GM12878 (cell line): ENCODE measurements at regions not wholly inside any gene's neighbourhood (a gene's known extent, or its start where the extent isn't known, plus 50 kb on each side); places are given as distances from the start of the nearest gene placed in this dataset.

Source experiments
- ATAC-seq: fragments of 200-7000 bp; cut with Tn5 transposase; 3 replicates; pipeline ENCODE4 v1.9.1; 2020; ENCODE audit warnings: mild to moderate bottlenecking, moderate library complexity
- BruUV-seq: library from RNA; stranded (reverse); fragments of 400-500 nt; replicated peaks from 2 replicates; lab custom pipeline; 2021; lab: Mats Ljungman, UMichigan
- CTCF ChIA-PET: fragments of 300-600 bp; sonication (Branson Sonifier 250); formaldehyde crosslinking; extraction: SDS; loops from one replicate; lab custom pipeline; 2021; ENCODE audit warnings: inconsistent platforms; lab: Yijun Ruan, JAX
- POLR2A ChIA-PET: fragments of 350-600 bp; formaldehyde crosslinking; extraction: SDS; loops from one replicate; lab custom pipeline; 2021; ENCODE audit warnings: inconsistent platforms; lab: Charles Lee
- RAD21 ChIA-PET: fragments of 300-600 bp; sonication (Branson Sonifier 250); formaldehyde crosslinking; loops from one replicate; lab custom pipeline; 2023; ENCODE audit warnings: antibody characterized with exemption; ENCODE audit not compliant: unreplicated experiment; lab: Charles Lee
- SMC1A ChIA-PET: fragments of 300-600 bp; sonication (Branson Sonifier 250); formaldehyde crosslinking; loops from one replicate; lab custom pipeline; 2023; ENCODE audit not compliant: unreplicated experiment, uncharacterized antibody; lab: Charles Lee
- DNase-seq: peaks from one replicate; pipeline ENCODE4 v3.0.0-alpha.2; 2011; ENCODE audit warnings: low read depth, low spot score
- FAIRE-seq: peaks from 3 replicates; lab custom pipeline; 2011; peaks lifted over from hg19 to GRCh38; lab: Jason Lieb, UNC
- H2AFZ ChIP-seq: 2 replicates; pipeline ENCODE4 v1.6.0; 2011; ENCODE audit warnings: low read depth, low read length, control low read depth; ENCODE audit not compliant: control insufficient read depth
- H3K27ac ChIP-seq: 2 replicates; pipeline ENCODE4 v1.5.1; 2011; ENCODE audit warnings: control low read depth; ENCODE audit not compliant: control insufficient read depth, insufficient read depth
- H3K27me3 ChIP-seq, 2 experiments: replicated peaks in 1 of 2; 2 replicates each; pipeline versions ENCODE4 v1.6.0 to v1.6.1; 2011; ENCODE audit warnings: low read length in 1 of 2; ENCODE audit not compliant: control insufficient read depth in 2 of 2, insufficient read depth in 2 of 2
- H3K36me3 ChIP-seq, 2 experiments: 2 replicates each; pipeline ENCODE4 v1.5.1; 2011; ENCODE audit warnings: low read length in 1 of 2; ENCODE audit not compliant: control insufficient read depth in 2 of 2, insufficient read depth in 2 of 2
- H3K4me1 ChIP-seq: 2 replicates; pipeline ENCODE4 v1.6.1; 2011; ENCODE audit warnings: mild to moderate bottlenecking, low read length, moderate library complexity, mixed read lengths; ENCODE audit not compliant: control insufficient read depth, insufficient read depth
- H3K4me2 ChIP-seq: 2 replicates; pipeline ENCODE4 v1.6.0; 2011; ENCODE audit warnings: control low read depth; ENCODE audit not compliant: control insufficient read depth, insufficient read depth
- H3K4me3 ChIP-seq: fragments of 200-600 bp; sonication (generic); 2 replicates; pipeline ENCODE4 v1.5.1; 2016
- H3K79me2 ChIP-seq: 2 replicates; pipeline ENCODE4 v1.6.0; 2011; ENCODE audit warnings: low read length; ENCODE audit not compliant: control insufficient read depth, insufficient read depth
- H3K9ac ChIP-seq: 2 replicates; pipeline ENCODE4 v1.8.0; 2011; ENCODE audit warnings: low read length, control low read depth, mixed read lengths; ENCODE audit not compliant: control insufficient read depth, insufficient read depth
- H3K9me3 ChIP-seq: replicated peaks from 3 replicates; pipeline ENCODE4 v1.5.1; 2011; ENCODE audit warnings: mild to moderate bottlenecking, low read length; ENCODE audit not compliant: control insufficient read depth, insufficient read depth
- H4K20me1 ChIP-seq: 2 replicates; pipeline ENCODE4 v1.6.0; 2011; ENCODE audit not compliant: control insufficient read depth, insufficient read depth
- ATF2 ChIP-seq: IDR thresholded peaks from 2 replicates; pipeline ENCODE4 v1.6.1; 2012; ENCODE audit warnings: low read length, inconsistent platforms
- CEBPB ChIP-seq, 2 experiments: fragments of 150-350 bp in 1 of 2; IDR thresholded peaks; 2 replicates each; pipeline ENCODE4 v1.6.1; 2012 to 2014; ENCODE audit warnings: low read depth in 2 of 2, low read length in 2 of 2, borderline replicate concordance in 1 of 2, inconsistent platforms in 1 of 2
- CHD4 ChIP-seq: fragments of 200-600 bp; sonication (generic); IDR thresholded peaks from 2 replicates; pipeline ENCODE4 v1.6.1; 2016; ENCODE audit warnings: mild to moderate bottlenecking
- DPF2 ChIP-seq: fragments of 450-650 bp; IDR thresholded peaks from 2 replicates; pipeline ENCODE4 v1.6.1; 2017; ENCODE audit warnings: mild to moderate bottlenecking
- ELK1 ChIP-seq: IDR thresholded peaks from 2 replicates; pipeline ENCODE4 v1.6.1; 2012; ENCODE audit warnings: low read depth, low read length, improper control_type of control experiment
- IKZF1 ChIP-seq: fragments of 450-650 bp; conservative IDR thresholded peaks from 2 replicates; pipeline ENCODE4 v1.6.1; 2017; ENCODE audit warnings: antibody characterized with exemption, mild to moderate bottlenecking
- KDM1A ChIP-seq: fragments of 200-600 bp; sonication (generic); IDR thresholded peaks from 2 replicates; pipeline ENCODE4 v1.6.1; 2016; ENCODE audit warnings: borderline replicate concordance
- MXI1 ChIP-seq: fragments of 150-350 bp; IDR thresholded peaks from 2 replicates; pipeline ENCODE4 v1.6.1; 2011; ENCODE audit warnings: low read depth, mild to moderate bottlenecking, inconsistent platforms, low read length, improper control_type of control experiment
- NR2C2 ChIP-seq: IDR thresholded peaks from 2 replicates; pipeline ENCODE4 v1.6.1; 2011; ENCODE audit warnings: borderline replicate concordance, low read depth; ENCODE audit not compliant: control insufficient read depth, insufficient read length
- PAX8 ChIP-seq: fragments of 450-650 bp; IDR thresholded peaks from 2 replicates; pipeline ENCODE4 v1.6.1; 2017; ENCODE audit warnings: mild to moderate bottlenecking, moderate library complexity
- SP1 ChIP-seq: IDR thresholded peaks from one replicate; pipeline ENCODE4 v1.6.1; 2011; ENCODE audit warnings: low read depth, low read length
- USF1 ChIP-seq: IDR thresholded peaks from 2 replicates; pipeline ENCODE4 v1.6.1; 2011; ENCODE audit warnings: borderline replicate concordance, low read depth, mild to moderate bottlenecking, moderate library complexity, mixed read lengths, low read length; ENCODE audit not compliant: insufficient read depth; ENCODE audit errors: extremely low read length
- WGBS: methylation state at CpG from one replicate; pipeline ENCODE4 v1.1.6; 2016; ENCODE audit warnings: low lambda C conversion rate; ENCODE audit not compliant: insufficient replicate concordance, insufficient coverage; ENCODE audit errors: missing lambda C conversion rate; 5-methylcytosine and 5-hydroxymethylcytosine counted together
- in situ Hi-C: fragments of 300-500 bp; cut with MboI; formaldehyde crosslinking; loops from 9 replicates; pipeline ENCODE4 v1.14.3; 2018; ENCODE audit warnings: mixed read lengths
- intact Hi-C: fragments of 100-400 bp; cut with micrococcal nuclease; formaldehyde crosslinking; loops from one replicate; pipeline ENCODE4 v1.14.2; 2022; ENCODE audit not compliant: unreplicated experiment
- TF ChIP-seq, protein P1 (sequence below): fragments of 450-650 bp; IDR thresholded peaks from 2 replicates; pipeline ENCODE4 v1.6.1; 2018; ENCODE audit warnings: borderline replicate concordance, mild to moderate bottlenecking; ENCODE audit not compliant: partially characterized antibody

GRCh38 chr5:33102551-33102950 lies 338.2 kb upstream of the TARS1 start:
- Histone ChIP-seq H4K20me1 (no peaks in the 10 kb centered on the region), H2AFZ (no peak overlapping the region), H3K4me3 (no peak overlapping the region), H3K27ac (no peak overlapping the region), H3K27me3 (no peaks in the 10 kb centered on the region), H3K36me3 (no peaks in the 10 kb centered on the region), H3K9ac (no peak overlapping the region), H3K9me3 (no peaks in the 10 kb centered on the region), H3K79me2 (no peaks in the 10 kb centered on the region), H3K4me1 (no peaks in the 10 kb centered on the region), H3K4me2 (no peak overlapping the region)
- POLR2A ChIA-PET = no interaction called here
- RAD21 ChIA-PET = no interaction called here
- TF ChIP-seq IKZF1 (no peak), CHD4 (no peak), ATF2 (no peak), CEBPB (IDR thresholded peaks at IDR 0.05; ENCODE audit: borderline replicate concordance in 1 of 2, low read depth in 2 of 2, low read length in 2 of 2) (no peak), PAX8 (no peak), SP1 (no peak), MXI1 (no peak), NR2C2 (no peak), DPF2 (no peak), KDM1A (no peak), ELK1 (no peak), USF1 (no peak)
- TF ChIP-seq, protein P1, sequence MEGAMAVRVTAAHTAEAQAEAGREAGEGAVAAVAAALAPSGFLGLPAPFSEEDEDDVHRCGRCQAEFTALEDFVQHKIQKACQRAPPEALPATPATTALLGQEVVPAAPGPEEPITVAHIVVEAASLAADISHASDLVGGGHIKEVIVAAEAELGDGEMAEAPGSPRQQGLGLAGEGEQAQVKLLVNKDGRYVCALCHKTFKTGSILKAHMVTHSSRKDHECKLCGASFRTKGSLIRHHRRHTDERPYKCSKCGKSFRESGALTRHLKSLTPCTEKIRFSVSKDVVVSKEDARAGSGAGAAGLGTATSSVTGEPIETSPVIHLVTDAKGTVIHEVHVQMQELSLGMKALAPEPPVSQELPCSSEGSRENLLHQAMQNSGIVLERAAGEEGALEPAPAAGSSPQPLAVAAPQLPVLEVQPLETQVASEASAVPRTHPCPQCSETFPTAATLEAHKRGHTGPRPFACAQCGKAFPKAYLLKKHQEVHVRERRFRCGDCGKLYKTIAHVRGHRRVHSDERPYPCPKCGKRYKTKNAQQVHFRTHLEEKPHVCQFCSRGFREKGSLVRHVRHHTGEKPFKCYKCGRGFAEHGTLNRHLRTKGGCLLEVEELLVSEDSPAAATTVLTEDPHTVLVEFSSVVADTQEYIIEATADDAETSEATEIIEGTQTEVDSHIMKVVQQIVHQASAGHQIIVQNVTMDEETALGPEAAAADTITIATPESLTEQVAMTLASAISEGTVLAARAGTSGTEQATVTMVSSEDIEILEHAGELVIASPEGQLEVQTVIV = no peak
- in situ Hi-C loops (no loop called here), intact Hi-C loops (no loop called here)
- no peak for FAIRE-seq
- ATAC-seq = no peak
- CTCF ChIA-PET = no interaction called here
- BruUV-seq = no TSS peak
- no peak for DNase-seq
- WGBS = 44% methylated on average over 7 of the region's 7 CpGs
- SMC1A ChIA-PET = no interaction called here
